Smooth muscle cell (in vitro differentiated cells): ENCODE measurements at regions not wholly inside any gene's neighbourhood (a gene's known extent, or its start where the extent isn't known, plus 50 kb on each side); places are given as distances from the start of the nearest gene placed in this dataset.

Source experiments
- DNase-seq: peaks from one replicate; lab custom pipeline; 2025; ENCODE audit not compliant: unreplicated experiment; lab: John Stamatoyannopoulos, UW
- H2AFZ ChIP-seq: fragments of 200-600 bp; sonication (generic); 2 replicates; pipeline ENCODE4 v1.6.0; 2016; ENCODE audit warnings: antibody characterized with exemption, low read depth, mild to moderate bottlenecking
- H3F3A ChIP-seq: fragments of 200-600 bp; sonication (generic); 2 replicates; pipeline ENCODE4 v1.6.0; 2017; ENCODE audit warnings: antibody characterized with exemption, low read depth
- H3K27ac ChIP-seq: fragments of 200-600 bp; sonication (generic); 2 replicates; pipeline ENCODE4 v1.5.1; 2016; ENCODE audit warnings: low read depth, mild to moderate bottlenecking
- H3K27me3 ChIP-seq: fragments of 200-600 bp; sonication (generic); 2 replicates; pipeline ENCODE4 v1.6.1; 2016; ENCODE audit warnings: low read depth, mild to moderate bottlenecking
- H3K36me3 ChIP-seq: fragments of 200-600 bp; sonication (generic); 2 replicates; pipeline ENCODE4 v1.5.1; 2016; ENCODE audit warnings: low read depth
- H3K4me1 ChIP-seq: fragments of 200-600 bp; sonication (generic); 2 replicates; pipeline ENCODE4 v1.5.1; 2016; ENCODE audit warnings: low read depth
- H3K4me2 ChIP-seq: fragments of 200-600 bp; sonication (generic); 2 replicates; pipeline ENCODE4 v1.6.0; 2016; ENCODE audit warnings: mild to moderate bottlenecking
- H3K4me3 ChIP-seq: fragments of 200-600 bp; sonication (generic); 2 replicates; pipeline ENCODE4 v1.5.1; 2016; ENCODE audit warnings: mild to moderate bottlenecking
- H3K79me2 ChIP-seq: fragments of 200-600 bp; sonication (generic); 2 replicates; pipeline ENCODE4 v1.6.0; 2016; ENCODE audit warnings: low read depth, mild to moderate bottlenecking
- H3K9ac ChIP-seq: fragments of 200-600 bp; sonication (generic); 2 replicates; pipeline ENCODE4 v1.6.0; 2016; ENCODE audit warnings: low read depth
- H3K9me3 ChIP-seq: fragments of 200-600 bp; sonication (generic); replicated peaks from 2 replicates; pipeline ENCODE4 v1.5.1; 2016; ENCODE audit warnings: low read depth
- H4K20me1 ChIP-seq: fragments of 200-600 bp; sonication (generic); 2 replicates; pipeline ENCODE4 v1.6.0; 2016; ENCODE audit warnings: low read depth
- CTCF ChIP-seq: fragments of 200-600 bp; sonication (generic); IDR thresholded peaks from 2 replicates; pipeline ENCODE4 v1.5.1; 2017; ENCODE audit warnings: borderline replicate concordance, mild to moderate bottlenecking, antibody characterized with exemption; ENCODE audit not compliant: insufficient read depth, poor library complexity, severe bottlenecking
- WGBS: methylation state at CpG from one replicate; pipeline ENCODE4 v1.1.7; 2016; ENCODE audit warnings: low lambda C conversion rate; 5-methylcytosine and 5-hydroxymethylcytosine counted together

DNA sequence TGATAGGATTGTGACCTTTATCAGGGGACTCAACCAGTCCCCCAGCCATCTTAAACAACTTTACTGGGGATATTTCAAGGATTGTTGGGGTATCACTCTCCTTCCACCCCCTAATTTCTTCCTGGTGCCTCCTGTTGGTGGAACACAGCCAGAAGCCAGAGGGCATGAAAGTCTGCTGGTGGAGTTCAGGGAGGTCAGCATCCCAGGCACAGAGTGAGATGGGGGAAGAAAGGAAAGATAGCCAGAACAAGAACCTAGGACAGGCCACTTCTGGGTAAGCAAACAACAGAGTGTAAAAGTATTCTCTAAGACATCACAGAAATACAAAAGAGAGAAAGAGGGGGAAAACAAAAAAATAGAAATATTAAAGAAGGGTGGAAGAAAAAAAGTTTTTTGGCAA, 101.8 kb downstream of the SPRY2 start:
- peak overlapping the region; percentile 73 for H3K27ac ChIP-seq
- H3K4me1 ChIP-seq = no peaks in the 10 kb centered on the region
- H2AFZ ChIP-seq = no peak overlapping the region
- H4K20me1 ChIP-seq = no peaks in the 10 kb centered on the region
- TF ChIP-seq CTCF = no peak
- no peaks in the 10 kb centered on the region for H3K27me3 ChIP-seq
- no peak overlapping the region for H3K4me2 ChIP-seq
- no peak overlapping the region for H3K9ac ChIP-seq
- H3K36me3 ChIP-seq = no peaks in the 10 kb centered on the region
- no peaks in the 10 kb centered on the region for H3K9me3 ChIP-seq
- H3K4me3 ChIP-seq = no peak overlapping the region
- H3K79me2 ChIP-seq = no peaks in the 10 kb centered on the region
- no peak for DNase-seq
- H3F3A ChIP-seq = no peaks in the 10 kb centered on the region

- no peaks in the 10 kb centered on the region for H3K9me3 ChIP-seq
- H3K4me3 ChIP-seq = no peak overlapping the region
- H4K20me1 ChIP-seq = no peaks in the 10 kb centered on the region
- H3K4me2 ChIP-seq = no peak overlapping the region
- DNase-seq = no peak
- no peak overlapping the region for H3K9ac ChIP-seq
- TF ChIP-seq CTCF = no peak
- no peaks in the 10 kb centered on the region for H3K36me3 ChIP-seq
- H3K79me2 ChIP-seq = no peaks in the 10 kb centered on the region
- H3K4me1 ChIP-seq = no peaks in the 10 kb centered on the region
- H2AFZ ChIP-seq = peak overlapping the region; percentile 71
- no peaks in the 10 kb centered on the region for H3F3A ChIP-seq
- peak overlapping the region; percentile 73 for H3K27ac ChIP-seq
- H3K27me3 ChIP-seq = no peaks in the 10 kb centered on the region
Measured at GRCh38 chr13:80237646-80238045, 103.3 kb downstream of the SPRY2 start.

GRCh38 chr13:80235967-80236302, 105.0 kb downstream of the SPRY2 start:
- Histone ChIP-seq H3F3A (no peaks in the 10 kb centered on the region), H3K27me3 (no peaks in the 10 kb centered on the region), H3K79me2 (no peaks in the 10 kb centered on the region), H3K4me2 (peak overlapping the region; percentile 13), H3K4me3 (no peak overlapping the region), H3K27ac (peak overlapping the region; percentile 57), H2AFZ (peak overlapping the region; percentile 44), H3K9ac (peak overlapping the region; percentile 14), H3K4me1 (no peaks in the 10 kb centered on the region), H4K20me1 (no peaks in the 10 kb centered on the region), H3K36me3 (no peaks in the 10 kb centered on the region), H3K9me3 (no peaks in the 10 kb centered on the region)
- 94% methylated on average over 4 of the region's 4 CpGs for WGBS
- no peak for DNase-seq
- TF ChIP-seq CTCF = no peak

GRCh38 chr13:80235166-80235966, 105.6 kb downstream of the SPRY2 start:
- Histone ChIP-seq H3K9ac (peak overlapping the region; percentile 14), H3K79me2 (no peaks in the 10 kb centered on the region), H3K36me3 (no peaks in the 10 kb centered on the region), H3F3A (no peaks in the 10 kb centered on the region), H4K20me1 (no peaks in the 10 kb centered on the region), H3K4me1 (no peaks in the 10 kb centered on the region), H3K9me3 (no peaks in the 10 kb centered on the region), H2AFZ (peak overlapping the region; percentile 44), H3K4me3 (no peak overlapping the region), H3K27me3 (no peaks in the 10 kb centered on the region), H3K27ac (peak overlapping the region; percentile 57), H3K4me2 (peak overlapping the region; percentile 13)
- no peak for TF ChIP-seq CTCF
- no peak for DNase-seq
- WGBS = 32% methylated on average over 10 of the region's 10 CpGs
